Endothelial cell (in vitro differentiated cells): ENCODE measurements at regions not wholly inside any gene's neighbourhood (a gene's known extent, or its start where the extent isn't known, plus 50 kb on each side); places are given as distances from the start of the nearest gene placed in this dataset.
A peak's percentile ranks its signal among the peaks of the same experiment; 100 is the strongest.

ENCODE experiments used
- DNase-seq: peaks from one replicate; pipeline ENCODE4 v3.0.0; 2021; ENCODE audit warnings: low spot score
- H3K27ac Mint-ChIP-seq: one replicate; pipeline ENCODE4 v1.8.0; 2021; ENCODE audit warnings: mixed read lengths, inconsistent platforms; ENCODE audit not compliant: unreplicated experiment
- H3K27me3 Mint-ChIP-seq: one replicate; pipeline ENCODE4 v1.8.0; 2021; ENCODE audit warnings: mild to moderate bottlenecking, moderate library complexity, mixed read lengths, inconsistent platforms; ENCODE audit not compliant: unreplicated experiment
- H3K36me3 Mint-ChIP-seq: one replicate; pipeline ENCODE4 v1.8.0; 2021; ENCODE audit warnings: mild to moderate bottlenecking, low read depth, mixed read lengths, inconsistent platforms; ENCODE audit not compliant: unreplicated experiment
- H3K4me1 Mint-ChIP-seq: one replicate; pipeline ENCODE4 v1.8.0; 2021; ENCODE audit warnings: mild to moderate bottlenecking, mixed read lengths, inconsistent platforms; ENCODE audit not compliant: unreplicated experiment
- H3K4me3 Mint-ChIP-seq: one replicate; pipeline ENCODE4 v1.8.0; 2021; ENCODE audit warnings: mild to moderate bottlenecking, mixed read lengths, inconsistent platforms; ENCODE audit not compliant: unreplicated experiment
- H3K9me3 Mint-ChIP-seq: one replicate; pipeline ENCODE4 v1.8.0; 2021; ENCODE audit warnings: mixed read lengths, inconsistent platforms; ENCODE audit not compliant: unreplicated experiment
- TF ChIP-seq, protein P1 (sequence below): fragments of 200-600 bp; sonication (generic); IDR thresholded peaks from one replicate; pipeline ENCODE4 v1.5.0; 2021; ENCODE audit warnings: antibody characterized with exemption; ENCODE audit not compliant: unreplicated experiment

DNA sequence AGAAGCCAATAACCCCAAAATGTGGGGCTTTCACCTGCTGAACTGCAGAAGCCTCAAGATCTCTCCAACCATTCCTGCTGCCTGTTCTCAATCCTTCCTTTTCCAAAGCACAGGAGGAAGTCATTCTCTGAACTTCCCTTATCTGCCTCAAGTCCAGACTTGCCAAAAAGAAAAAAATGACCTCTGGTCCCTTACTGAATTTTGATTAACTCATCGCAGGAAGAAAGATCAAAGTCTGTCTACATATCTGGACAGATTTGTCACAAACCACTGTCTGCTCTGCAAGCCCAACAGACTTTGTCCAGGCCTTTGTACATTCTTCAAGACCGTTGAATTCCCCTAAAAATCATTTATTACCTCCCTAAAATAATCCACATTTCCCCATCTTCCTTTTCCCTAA lies 126.5 kb upstream of the NBEA start:
- Mint-ChIP-seq H3K27ac (no peak overlapping the region), H3K9me3 (no peaks in the 10 kb centered on the region), H3K27me3 (no peaks in the 10 kb centered on the region), H3K36me3 (no peaks in the 10 kb centered on the region), H3K4me1 (peaks cover 3% of the 10 kb centered on the region), H3K4me3 (no peak overlapping the region)
- no peak for DNase-seq
- TF ChIP-seq, protein P1, sequence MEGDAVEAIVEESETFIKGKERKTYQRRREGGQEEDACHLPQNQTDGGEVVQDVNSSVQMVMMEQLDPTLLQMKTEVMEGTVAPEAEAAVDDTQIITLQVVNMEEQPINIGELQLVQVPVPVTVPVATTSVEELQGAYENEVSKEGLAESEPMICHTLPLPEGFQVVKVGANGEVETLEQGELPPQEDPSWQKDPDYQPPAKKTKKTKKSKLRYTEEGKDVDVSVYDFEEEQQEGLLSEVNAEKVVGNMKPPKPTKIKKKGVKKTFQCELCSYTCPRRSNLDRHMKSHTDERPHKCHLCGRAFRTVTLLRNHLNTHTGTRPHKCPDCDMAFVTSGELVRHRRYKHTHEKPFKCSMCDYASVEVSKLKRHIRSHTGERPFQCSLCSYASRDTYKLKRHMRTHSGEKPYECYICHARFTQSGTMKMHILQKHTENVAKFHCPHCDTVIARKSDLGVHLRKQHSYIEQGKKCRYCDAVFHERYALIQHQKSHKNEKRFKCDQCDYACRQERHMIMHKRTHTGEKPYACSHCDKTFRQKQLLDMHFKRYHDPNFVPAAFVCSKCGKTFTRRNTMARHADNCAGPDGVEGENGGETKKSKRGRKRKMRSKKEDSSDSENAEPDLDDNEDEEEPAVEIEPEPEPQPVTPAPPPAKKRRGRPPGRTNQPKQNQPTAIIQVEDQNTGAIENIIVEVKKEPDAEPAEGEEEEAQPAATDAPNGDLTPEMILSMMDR: no peak

DNA sequence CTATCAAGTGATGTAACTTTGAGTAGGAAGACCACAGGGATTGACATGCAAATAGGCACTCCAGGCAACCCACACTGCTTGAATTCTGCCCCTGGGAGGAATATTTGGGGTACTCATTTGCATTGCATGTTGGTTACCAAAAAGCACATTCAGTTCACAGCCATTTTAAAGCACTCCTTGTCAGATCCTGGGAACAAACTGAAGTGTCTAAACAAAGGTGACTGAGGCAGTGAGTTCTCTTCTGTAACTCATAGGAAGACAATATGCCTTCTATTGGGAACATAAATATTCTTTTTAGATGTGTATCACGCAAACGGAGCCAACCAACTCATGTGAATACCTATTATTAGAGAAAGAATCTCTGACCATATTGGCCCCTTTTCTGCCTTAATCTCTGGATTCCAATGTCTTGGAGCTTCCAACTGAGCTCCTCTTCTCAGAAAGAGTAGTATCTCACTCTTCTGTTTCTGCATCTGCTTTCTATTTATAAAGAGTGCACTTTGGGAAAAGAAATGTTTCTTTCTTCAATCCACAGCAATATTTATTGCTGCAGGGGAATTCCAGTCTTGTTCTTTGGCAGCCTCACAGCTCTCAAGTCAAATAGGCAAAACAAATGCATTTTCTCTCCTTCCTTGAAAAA lies 125.7 kb upstream of the NBEA start:
- no peak for DNase-seq
- peaks cover 3% of the 10 kb centered on the region for H3K4me1 Mint-ChIP-seq
- H3K27ac Mint-ChIP-seq: no peak overlapping the region
- H3K36me3 Mint-ChIP-seq: no peaks in the 10 kb centered on the region
- TF ChIP-seq, protein P1: no peak
- no peaks in the 10 kb centered on the region for H3K27me3 Mint-ChIP-seq
- no peak overlapping the region for H3K4me3 Mint-ChIP-seq
- H3K9me3 Mint-ChIP-seq: no peaks in the 10 kb centered on the region

DNA sequence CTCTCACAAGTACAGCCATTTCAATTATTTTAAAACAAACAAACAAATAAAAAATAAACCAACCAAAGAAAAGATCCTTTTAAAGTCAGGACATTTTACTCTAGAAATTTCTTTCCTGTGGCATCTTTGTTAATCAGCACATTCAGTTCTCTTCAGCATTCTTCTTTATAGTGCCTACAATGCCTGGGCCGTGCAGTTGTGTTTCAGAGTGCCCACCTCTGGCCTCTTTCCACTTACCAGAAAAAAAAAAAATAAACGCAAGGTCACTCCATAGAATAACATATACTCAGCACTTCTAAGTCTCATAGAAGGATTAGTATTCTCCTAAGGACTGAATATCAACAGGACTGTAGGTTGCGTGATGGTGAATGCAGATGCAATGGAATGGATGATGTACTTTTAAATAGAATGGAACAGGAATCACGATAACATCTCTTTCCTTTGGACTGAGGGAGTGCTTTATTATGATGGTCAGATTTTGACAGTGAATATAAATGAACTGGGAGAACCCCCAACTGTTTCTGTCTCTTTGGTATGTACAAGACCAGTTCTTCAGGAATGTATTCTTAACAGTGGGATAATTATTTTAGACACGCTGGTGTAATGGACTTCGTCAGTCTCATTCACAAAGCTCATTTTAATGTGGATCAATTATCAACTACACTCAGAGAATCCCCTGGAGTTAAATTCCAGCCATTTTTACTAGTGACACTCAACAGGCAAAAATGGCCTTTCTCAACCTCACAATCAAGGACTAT lies 125.0 kb upstream of the NBEA start:
- no peaks in the 10 kb centered on the region for H3K27me3 Mint-ChIP-seq
- TF ChIP-seq, protein P1: no peak
- no peaks in the 10 kb centered on the region for H3K9me3 Mint-ChIP-seq
- no peak overlapping the region for H3K4me3 Mint-ChIP-seq
- no peak for DNase-seq
- peak overlapping the region; percentile 19 for H3K27ac Mint-ChIP-seq
- H3K4me1 Mint-ChIP-seq: peaks cover 3% of the 10 kb centered on the region
- no peaks in the 10 kb centered on the region for H3K36me3 Mint-ChIP-seq

DNA sequence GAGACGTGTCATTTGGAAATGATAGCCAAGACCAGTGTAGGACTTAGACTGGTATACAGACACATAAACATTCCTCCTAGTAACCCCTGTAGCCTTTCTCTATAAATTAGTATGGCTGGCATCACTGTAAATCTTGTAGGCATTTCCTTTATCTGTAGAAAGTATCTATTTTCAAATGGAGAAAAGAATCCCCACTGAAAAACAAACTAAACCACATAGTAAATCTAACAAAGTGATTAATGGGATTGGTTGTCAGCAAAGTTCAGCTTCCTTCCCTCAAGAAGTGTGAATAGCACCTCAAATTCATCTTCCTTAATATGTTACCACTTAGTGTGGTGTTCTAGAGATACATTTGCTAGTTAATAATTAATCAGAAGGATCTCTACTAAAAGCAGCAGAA lies 119.4 kb upstream of the NBEA start:
- no peak for DNase-seq
- H3K4me3 Mint-ChIP-seq: no peak overlapping the region
- H3K4me1 Mint-ChIP-seq: peaks cover 5% of the 10 kb centered on the region
- TF ChIP-seq, protein P1: no peak
- H3K36me3 Mint-ChIP-seq: no peaks in the 10 kb centered on the region
- H3K27ac Mint-ChIP-seq: no peak overlapping the region
- no peaks in the 10 kb centered on the region for H3K27me3 Mint-ChIP-seq
- no peaks in the 10 kb centered on the region for H3K9me3 Mint-ChIP-seq

DNA sequence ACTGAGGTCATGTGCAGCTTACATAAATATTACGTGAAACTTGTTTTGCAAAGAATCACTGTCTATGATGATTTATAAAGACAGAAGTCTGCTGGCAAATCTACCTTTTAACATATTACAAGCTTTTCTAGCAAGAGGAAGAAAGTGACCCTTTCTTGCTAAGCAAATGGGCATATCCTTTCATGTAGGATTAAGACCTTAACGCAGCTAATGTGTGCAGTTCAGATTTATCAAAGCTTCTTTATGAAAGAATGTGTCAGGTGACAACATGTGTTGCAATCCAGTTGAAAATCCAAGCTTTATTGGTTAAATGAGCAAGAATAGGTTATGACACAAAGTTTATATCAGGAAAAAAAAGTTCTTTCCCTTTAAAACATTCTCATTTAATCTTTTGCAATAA lies 115.6 kb upstream of the NBEA start:
- H3K27ac Mint-ChIP-seq: no peak overlapping the region
- H3K4me1 Mint-ChIP-seq: peaks cover 5% of the 10 kb centered on the region
- H3K27me3 Mint-ChIP-seq: no peaks in the 10 kb centered on the region
- TF ChIP-seq, protein P1: no peak
- no peaks in the 10 kb centered on the region for H3K36me3 Mint-ChIP-seq
- H3K9me3 Mint-ChIP-seq: no peaks in the 10 kb centered on the region
- no peak for DNase-seq
- no peak overlapping the region for H3K4me3 Mint-ChIP-seq
